ENCODE measurements at regions not wholly inside any gene's neighbourhood (a gene's known extent, or its start where the extent isn't known, plus 50 kb on each side); places are given as distances from the start of the nearest gene placed in this dataset.

DNA sequence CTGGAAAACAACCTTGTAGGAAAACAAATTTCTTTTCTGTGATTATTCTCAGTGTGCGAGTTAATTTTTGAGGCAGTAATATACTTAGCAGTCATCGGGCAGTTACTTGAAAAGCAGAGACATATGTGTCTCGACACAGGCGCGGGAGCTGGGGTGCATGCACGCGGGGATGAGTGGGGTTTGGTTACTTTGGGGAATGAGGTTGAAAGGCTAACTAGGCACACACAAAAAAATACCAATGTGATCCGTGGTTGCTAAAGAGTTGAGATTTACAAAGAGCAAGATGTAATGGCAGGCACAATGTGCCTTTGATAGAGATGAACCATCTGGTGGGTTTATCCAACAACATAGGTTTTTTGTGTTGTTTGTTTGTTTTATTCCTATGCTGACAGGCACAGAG, 703.8 kb upstream of the EEF2KMT start:
- TF ChIP-seq ZBTB7A (IDR thresholded peaks at IDR 0.05; ENCODE audit: low read depth) (no peak), USF1 (IDR thresholded peaks at IDR 0.05) (no peak), YY1 (IDR thresholded peaks at IDR 0.05; ENCODE audit: low read depth) (no peak), CREB1 (IDR thresholded peaks at IDR 0.05; ENCODE audit: low read depth) (no peak), MAX (IDR thresholded peaks at IDR 0.05) (no peak)

- no peak for TF ChIP-seq RAD21 (IDR thresholded peaks at IDR 0.05; ENCODE audit: low read depth)
- TF ChIP-seq EP300 (IDR thresholded peaks at IDR 0.05; ENCODE audit: borderline replicate concordance): no peak
- TF ChIP-seq REST (IDR thresholded peaks at IDR 0.05; ENCODE audit: low read depth): no peak
- TF ChIP-seq TEAD4 (IDR thresholded peaks at IDR 0.05): no peak
- TF ChIP-seq USF1 (IDR thresholded peaks at IDR 0.05): no peak
- TF ChIP-seq EGR1 (IDR thresholded peaks at IDR 0.05): no peak
- TF ChIP-seq FOXM1 (IDR thresholded peaks at IDR 0.05; ENCODE audit: borderline replicate concordance, low read depth): no peak
- no peak for TF ChIP-seq TCF12 (IDR thresholded peaks at IDR 0.05; ENCODE audit: low read depth)
- TF ChIP-seq ZBTB7A (IDR thresholded peaks at IDR 0.05; ENCODE audit: low read depth): no peak
- no peak for TF ChIP-seq YY1 (IDR thresholded peaks at IDR 0.05; ENCODE audit: low read depth)
- no peak for TF ChIP-seq CEBPB (IDR thresholded peaks at IDR 0.05)
- TF ChIP-seq NFIC (IDR thresholded peaks at IDR 0.05): no peak
- no peak for TF ChIP-seq MAX (IDR thresholded peaks at IDR 0.05)
These were observed 696.0 kb upstream of the EEF2KMT start for GRCh38 chr16:5793556-5793955.

- TF ChIP-seq RAD21 (IDR thresholded peaks at IDR 0.05; ENCODE audit: low read depth) (no peak), EP300 (IDR thresholded peaks at IDR 0.05; ENCODE audit: borderline replicate concordance) (no peak), USF1 (IDR thresholded peaks at IDR 0.05) (no peak), CREB1 (IDR thresholded peaks at IDR 0.05; ENCODE audit: low read depth) (no peak), CEBPB (IDR thresholded peaks at IDR 0.05) (no peak), ZBTB7A (IDR thresholded peaks at IDR 0.05; ENCODE audit: low read depth) (no peak), TCF12 (IDR thresholded peaks at IDR 0.05; ENCODE audit: low read depth) (no peak), MAX (IDR thresholded peaks at IDR 0.05) (no peak), EGR1 (IDR thresholded peaks at IDR 0.05) (no peak), TAF1 (IDR thresholded peaks at IDR 0.05; ENCODE audit: low read depth) (no peak), TEAD4 (IDR thresholded peaks at IDR 0.05) (no peak)
These were observed 693.5 kb upstream of the EEF2KMT start for GRCh38 chr16:5791011-5791657.

DNA sequence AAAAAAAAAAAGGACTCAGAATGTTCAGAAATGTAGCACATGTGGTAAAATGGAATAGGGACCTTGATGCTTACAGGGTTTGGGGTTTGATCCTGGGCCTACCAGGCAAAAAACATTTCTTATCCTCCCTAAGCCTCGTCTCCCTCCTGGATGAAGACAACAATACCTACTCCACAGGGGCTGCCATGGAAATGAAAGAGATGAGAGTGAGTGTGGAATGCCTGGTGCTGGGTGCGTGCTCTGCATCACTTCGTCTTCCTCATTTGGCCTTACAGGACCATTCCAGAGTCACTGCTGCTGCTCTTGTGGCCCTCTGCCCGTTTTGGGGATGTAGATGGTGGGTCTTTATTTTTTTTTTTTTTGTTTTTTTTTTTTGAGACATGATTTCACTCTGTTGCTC, 692.9 kb upstream of the EEF2KMT start:
- TF ChIP-seq USF1 (IDR thresholded peaks at IDR 0.05) (no peak), EGR1 (IDR thresholded peaks at IDR 0.05) (no peak), TAF1 (IDR thresholded peaks at IDR 0.05; ENCODE audit: low read depth) (no peak), CEBPB (IDR thresholded peaks at IDR 0.05) (no peak), MAX (IDR thresholded peaks at IDR 0.05) (no peak), NFIC (IDR thresholded peaks at IDR 0.05) (no peak), YY1 (IDR thresholded peaks at IDR 0.05; ENCODE audit: low read depth) (no peak), EP300 (IDR thresholded peaks at IDR 0.05; ENCODE audit: borderline replicate concordance) (no peak), ZBTB7A (IDR thresholded peaks at IDR 0.05; ENCODE audit: low read depth) (no peak), FOXM1 (IDR thresholded peaks at IDR 0.05; ENCODE audit: borderline replicate concordance, low read depth) (no peak), CREB1 (IDR thresholded peaks at IDR 0.05; ENCODE audit: low read depth) (no peak), TCF12 (IDR thresholded peaks at IDR 0.05; ENCODE audit: low read depth) (no peak)

DNA sequence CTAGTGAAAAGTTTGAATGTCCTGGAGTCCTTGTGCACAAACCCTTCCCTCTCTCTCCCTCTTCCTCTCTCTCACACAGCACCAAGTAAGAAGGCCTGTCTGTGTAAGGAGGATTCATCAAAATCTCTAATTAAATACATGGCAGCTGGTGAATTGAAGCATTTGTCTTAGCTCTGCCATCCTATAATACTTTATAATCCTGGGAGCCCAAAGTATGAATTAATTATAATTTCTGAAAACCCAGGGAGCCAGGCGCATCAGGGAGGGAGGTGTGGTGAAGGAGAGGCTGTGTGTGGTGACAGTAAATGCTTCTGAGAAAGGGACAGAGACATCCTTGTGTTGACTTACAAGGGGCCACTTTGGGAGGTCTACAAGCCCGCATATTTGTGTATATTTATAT, 691.4 kb upstream of the EEF2KMT start:
- no peak for TF ChIP-seq NFIC (IDR thresholded peaks at IDR 0.05)
- no peak for TF ChIP-seq TAF1 (IDR thresholded peaks at IDR 0.05; ENCODE audit: low read depth)
- TF ChIP-seq MAX (IDR thresholded peaks at IDR 0.05): no peak

DNA sequence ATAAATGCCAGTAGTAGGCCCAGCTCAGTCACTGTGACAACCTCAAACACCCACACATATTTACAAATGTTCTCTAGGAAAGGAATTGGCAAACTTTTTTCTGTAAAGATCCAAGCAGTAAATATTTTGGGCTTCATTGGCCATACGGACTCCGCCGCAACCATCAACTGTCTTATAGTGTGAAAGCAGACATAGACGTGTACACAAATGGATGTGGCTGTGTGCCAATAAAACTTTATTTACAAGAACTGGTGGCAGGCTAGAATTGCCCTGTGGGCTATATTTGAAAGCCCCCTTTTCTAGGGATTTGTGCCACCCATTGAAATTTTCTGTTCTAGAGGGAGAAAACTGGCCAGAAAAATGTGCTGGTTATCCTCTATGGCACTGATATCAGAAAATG, 683.8 kb upstream of the EEF2KMT start:
- TF ChIP-seq MAX (IDR thresholded peaks at IDR 0.05) (no peak), FOXM1 (IDR thresholded peaks at IDR 0.05; ENCODE audit: borderline replicate concordance, low read depth) (no peak), TAF1 (IDR thresholded peaks at IDR 0.05; ENCODE audit: low read depth) (no peak), TCF12 (IDR thresholded peaks at IDR 0.05; ENCODE audit: low read depth) (no peak), ZBTB7A (IDR thresholded peaks at IDR 0.05; ENCODE audit: low read depth) (no peak), EP300 (IDR thresholded peaks at IDR 0.05; ENCODE audit: borderline replicate concordance) (no peak), NFIC (IDR thresholded peaks at IDR 0.05) (no peak), RAD21 (IDR thresholded peaks at IDR 0.05; ENCODE audit: low read depth) (no peak), TEAD4 (IDR thresholded peaks at IDR 0.05) (no peak), CREB1 (IDR thresholded peaks at IDR 0.05; ENCODE audit: low read depth) (no peak), USF1 (IDR thresholded peaks at IDR 0.05) (no peak), EGR1 (IDR thresholded peaks at IDR 0.05) (no peak), REST (IDR thresholded peaks at IDR 0.05; ENCODE audit: low read depth) (no peak), YY1 (IDR thresholded peaks at IDR 0.05; ENCODE audit: low read depth) (no peak), CEBPB (IDR thresholded peaks at IDR 0.05) (no peak)

Measured in Ishikawa (cell line).